Left lung (tissue), 4 donors: ENCODE measurements at regions not wholly inside any gene's neighbourhood (a gene's known extent, or its start where the extent isn't known, plus 50 kb on each side); places are given as distances from the start of the nearest gene placed in this dataset.

Experiments
- ATAC-seq: fragments of 200-7000 bp; cut with Tn5 transposase; one replicate; pipeline ENCODE4 v1.9.1; 2020; ENCODE audit warnings: moderate library complexity
- DNase-seq, 4 donors: peaks; one replicate each; pipeline ENCODE4 v3.0.0-alpha.2; 2013 to 2020
- H3K27ac ChIP-seq, 2 donors: fragments of 200-600 bp; sonication (generic) in 1 of 2; one replicate each; pipeline versions ENCODE4 v1.5.0 to v1.8.0; 2020 to 2021
- H3K27me3 ChIP-seq, 2 donors: fragments of 200-600 bp; sonication (generic) in 1 of 2; one replicate each; pipeline versions ENCODE4 v1.5.0 to v1.8.0; 2020 to 2021
- H3K36me3 ChIP-seq, 2 donors: fragments of 200-600 bp; sonication (generic) in 1 of 2; one replicate each; pipeline versions ENCODE4 v1.5.0 to v1.8.0; 2020 to 2021
- H3K4me1 ChIP-seq, 2 donors: fragments of 200-600 bp; one replicate each; pipeline ENCODE4 v1.8.0; 2021
- H3K4me3 ChIP-seq, 2 donors: fragments of 200-600 bp; sonication (generic) in 1 of 2; one replicate each; pipeline versions ENCODE4 v1.5.0 to v1.8.0; 2020 to 2021; ENCODE audit warnings: mild to moderate bottlenecking in 1 of 2
- H3K9me3 ChIP-seq, 2 donors: fragments of 200-600 bp; sonication (generic) in 1 of 2; one replicate each; pipeline versions ENCODE4 v1.5.0 to v1.8.0; 2020 to 2021
- CTCF ChIP-seq, 2 donors: fragments of 200-600 bp; sonication (generic) in 1 of 2; IDR thresholded peaks; one replicate each; pipeline versions ENCODE4 v1.5.0 to v1.8.0; 2021; ENCODE audit warnings: antibody characterized with exemption in 2 of 2
- intact Hi-C, 2 donors: fragments of 100-400 bp; cut with DNase I; formaldehyde crosslinking; loops; one replicate each; pipeline versions ENCODE4 v1.11.2 to v1.14.2; 2022
- donor health status: DM: no; HTN: yes; CAD: no.
- donor health status: DM: no; HTN: no; CAD: no.

GRCh38 chr15:97708252-97708651 lies 252.3 kb upstream of the ARRDC4 start:
- no peaks in the 10 kb centered on the region for H3K9me3 ChIP-seq
- H3K4me3 ChIP-seq = no peak overlapping the region
- intact Hi-C loops = no loop called here
- no peak overlapping the region for H3K27ac ChIP-seq
- H3K4me1 ChIP-seq = no peaks in the 10 kb centered on the region
- TF ChIP-seq CTCF (IDR thresholded peaks at IDR 0.05) = no peak
- H3K27me3 ChIP-seq = no peaks in the 10 kb centered on the region
- H3K36me3 ChIP-seq = no peaks in the 10 kb centered on the region
- no peak for DNase-seq
- ATAC-seq = no peak

GRCh38 chr15:97712530-97712929 lies 248.0 kb upstream of the ARRDC4 start:
- no peak overlapping the region for H3K27ac ChIP-seq
- no peak overlapping the region for H3K4me3 ChIP-seq
- H3K36me3 ChIP-seq = no peaks in the 10 kb centered on the region
- intact Hi-C loops = no loop called here
- no peaks in the 10 kb centered on the region for H3K27me3 ChIP-seq
- H3K9me3 ChIP-seq = no peaks in the 10 kb centered on the region
- H3K4me1 ChIP-seq = no peaks in the 10 kb centered on the region
- ATAC-seq (no peak), DNase-seq (no peak)
- no peak for TF ChIP-seq CTCF (IDR thresholded peaks at IDR 0.05)

- Histone ChIP-seq H3K4me1 (no peaks in the 10 kb centered on the region), H3K27ac (no peak overlapping the region), H3K27me3 (no peaks in the 10 kb centered on the region), H3K9me3 (peaks cover 0 to 17% of the 10 kb centered on the region in 2 donors), H3K4me3 (no peak overlapping the region), H3K36me3 (no peaks in the 10 kb centered on the region)
- ATAC-seq = no peak
- intact Hi-C loops = no loop called here
- TF ChIP-seq CTCF (IDR thresholded peaks at IDR 0.05) = no peak
- no peak for DNase-seq
Measured at GRCh38 chr15:97717806-97718205, 242.7 kb upstream of the ARRDC4 start.

DNA sequence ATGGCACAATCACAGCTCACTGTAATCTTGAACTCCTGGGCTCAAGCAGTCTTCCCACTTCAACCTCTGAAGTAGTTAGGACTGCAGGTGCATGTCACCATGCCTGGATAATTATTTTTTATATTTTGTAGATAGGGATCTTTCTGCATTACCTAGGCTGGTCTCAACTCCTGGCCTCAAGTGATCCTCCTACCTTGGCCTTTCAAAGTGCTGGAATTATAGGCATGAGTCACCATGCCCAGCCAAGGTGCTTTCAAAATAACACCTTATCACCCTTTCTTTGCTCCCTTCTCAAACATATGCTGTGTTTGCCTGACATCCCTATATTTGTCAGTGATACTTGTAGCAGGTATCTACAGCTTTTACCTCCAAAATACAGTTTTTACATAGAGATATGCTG lies 242.0 kb upstream of the ARRDC4 start:
- no peak for DNase-seq
- H3K27ac ChIP-seq = no peak overlapping the region
- no peak for TF ChIP-seq CTCF (IDR thresholded peaks at IDR 0.05)
- no peaks in the 10 kb centered on the region for H3K36me3 ChIP-seq
- H3K4me3 ChIP-seq = no peak overlapping the region
- no peaks in the 10 kb centered on the region for H3K27me3 ChIP-seq
- ATAC-seq = no peak
- intact Hi-C loops = no loop called here
- peaks cover 0 to 20% of the 10 kb centered on the region in 2 donors for H3K9me3 ChIP-seq
- no peaks in the 10 kb centered on the region for H3K4me1 ChIP-seq

- no peak for TF ChIP-seq CTCF (IDR thresholded peaks at IDR 0.05)
- intact Hi-C loops = no loop called here
- H3K27me3 ChIP-seq = peaks cover 0 to 4% of the 10 kb centered on the region in 2 donors
- no peak overlapping the region for H3K27ac ChIP-seq
- ATAC-seq (no peak), DNase-seq (peak in 1 of 4 donors; percentile 52)
- H3K4me1 ChIP-seq = no peaks in the 10 kb centered on the region
- no peak overlapping the region for H3K4me3 ChIP-seq
- H3K9me3 ChIP-seq = no peaks in the 10 kb centered on the region
- H3K36me3 ChIP-seq = no peaks in the 10 kb centered on the region
Measured at GRCh38 chr15:97728791-97729190, 231.7 kb upstream of the ARRDC4 start.
